T-helper 17 cell (primary cell): ENCODE measurements at regions not wholly inside any gene's neighbourhood (a gene's known extent, or its start where the extent isn't known, plus 50 kb on each side); places are given as distances from the start of the nearest gene placed in this dataset.
"Not testable (repeated sequence)": the region's sequence is repeated elsewhere in the genome, so short reads cannot be mapped to it uniquely, and the experiment has no call there.

Experiments used
- ATAC-seq: fragments of 150-1000 bp; cut with Tn5 transposase; 2 replicates; pipeline ENCODE4 v1.10.0; 2021; ENCODE audit warnings: mild to moderate bottlenecking, moderate library complexity
- DNase-seq, 3 donors: peaks; one replicate each; pipeline versions ENCODE4 v3.0.0 to v3.0.0-alpha.2; 2020 to 2021
- H3K9me3 ChIP-seq: one replicate; pipeline ENCODE4 v1.7.0; 2013; ENCODE audit warnings: low read length, mild to moderate bottlenecking; ENCODE audit not compliant: control insufficient read depth, poor library complexity, severe bottlenecking
- H3K27ac Mint-ChIP-seq: one replicate; pipeline ENCODE4 v1.8.0; 2022; ENCODE audit warnings: mild to moderate bottlenecking, moderate library complexity, mixed read lengths
- H3K27me3 Mint-ChIP-seq: one replicate; pipeline ENCODE4 v1.8.0; 2022; ENCODE audit warnings: mixed read lengths
- H3K36me3 Mint-ChIP-seq: one replicate; pipeline ENCODE4 v1.8.0; 2022; ENCODE audit warnings: low read depth, mixed read lengths
- H3K4me1 Mint-ChIP-seq: one replicate; pipeline ENCODE4 v1.8.0; 2022; ENCODE audit warnings: mild to moderate bottlenecking, mixed read lengths
- H3K4me3 Mint-ChIP-seq: one replicate; pipeline ENCODE4 v1.8.0; 2022; ENCODE audit warnings: mild to moderate bottlenecking, moderate library complexity, mixed read lengths

DNA sequence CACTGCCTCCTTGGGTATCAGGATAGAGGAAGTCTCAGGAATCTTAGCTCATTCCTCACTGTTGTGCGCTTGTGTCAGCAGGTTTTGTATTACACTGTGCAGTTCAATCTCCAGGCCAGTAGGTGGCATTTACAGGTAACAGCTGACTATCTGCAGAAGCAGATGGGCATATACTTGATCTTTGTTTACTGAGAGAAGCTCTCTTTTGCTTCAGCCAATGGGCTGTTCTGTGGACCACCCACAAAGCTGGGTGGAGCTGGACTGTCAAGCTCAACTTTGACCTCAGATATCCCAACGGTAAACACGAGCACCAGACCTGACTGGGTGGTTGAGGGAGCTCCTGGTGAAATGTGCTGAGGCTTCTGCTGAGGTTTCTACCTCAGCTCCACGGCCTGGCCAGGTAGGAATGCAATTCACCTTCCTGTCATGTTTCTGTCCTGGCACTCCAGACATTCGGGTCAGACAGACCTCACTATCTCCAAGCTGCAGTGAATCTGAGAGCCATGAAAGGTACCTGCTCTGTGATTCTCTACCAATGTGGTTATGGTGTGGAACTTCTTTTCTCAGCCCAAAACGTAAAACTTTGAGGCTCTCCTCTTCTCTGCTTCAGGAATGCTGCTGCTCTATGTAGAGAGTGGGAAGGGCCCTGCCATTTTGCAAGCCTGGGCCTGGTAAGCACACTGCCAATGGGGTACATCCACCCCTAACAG lies 167.9 kb upstream of the ACTBL2 start:
- Mint-ChIP-seq H3K4me1 (no peaks in the 10 kb centered on the region), H3K27ac (no peak overlapping the region), H3K27me3 (peaks cover 16% of the 10 kb centered on the region), H3K4me3 (no peak overlapping the region), H3K36me3 (no peaks in the 10 kb centered on the region)
- H3K9me3 ChIP-seq = no peaks in the 10 kb centered on the region
- DNase-seq (no peak), ATAC-seq (peak; percentile 66)

GRCh38 chr5:57642698-57643097 lies 160.1 kb upstream of the ACTBL2 start:
- DNase-seq (no peak), ATAC-seq (no peak)
- H3K36me3 Mint-ChIP-seq = no peaks in the 10 kb centered on the region
- H3K27me3 Mint-ChIP-seq = peaks cover 16% of the 10 kb centered on the region
- no peaks in the 10 kb centered on the region for H3K9me3 ChIP-seq
- no peak overlapping the region for H3K27ac Mint-ChIP-seq
- H3K4me3 Mint-ChIP-seq = no peak overlapping the region
- no peaks in the 10 kb centered on the region for H3K4me1 Mint-ChIP-seq

DNA sequence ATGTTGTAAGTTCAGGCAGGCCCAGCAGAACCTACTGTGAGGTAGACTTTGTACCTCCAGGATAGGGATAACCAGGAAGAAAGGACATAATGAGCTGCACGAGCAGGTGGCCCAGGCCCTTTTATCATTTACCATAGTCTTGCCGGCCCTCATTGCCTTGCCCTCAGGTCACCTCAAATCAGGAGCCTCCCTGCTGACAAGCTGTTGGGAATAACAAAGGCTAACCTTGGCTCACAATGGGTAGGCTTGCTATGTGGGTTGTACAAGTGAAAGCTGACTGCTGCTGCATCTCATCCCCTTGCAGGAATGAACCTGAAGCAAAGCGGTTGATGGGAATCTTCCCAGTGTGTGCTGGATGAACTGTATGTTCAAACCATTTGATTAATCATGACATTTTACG lies 159.5 kb upstream of the ACTBL2 start:
- Mint-ChIP-seq H3K4me3 (no peak overlapping the region), H3K27ac (no peak overlapping the region), H3K27me3 (peaks cover 16% of the 10 kb centered on the region), H3K4me1 (no peaks in the 10 kb centered on the region), H3K36me3 (no peaks in the 10 kb centered on the region)
- ATAC-seq (no peak), DNase-seq (no peak)
- H3K9me3 ChIP-seq = no peaks in the 10 kb centered on the region

GRCh38 chr5:57635146-57635777 lies 152.7 kb upstream of the ACTBL2 start:
- DNase-seq (no peak), ATAC-seq (no peak)
- Mint-ChIP-seq H3K4me3 (no peak overlapping the region), H3K4me1 (no peaks in the 10 kb centered on the region), H3K27ac (no peak overlapping the region), H3K27me3 (peaks cover 6% of the 10 kb centered on the region), H3K36me3 (no peaks in the 10 kb centered on the region)
- no peaks in the 10 kb centered on the region for H3K9me3 ChIP-seq

DNA sequence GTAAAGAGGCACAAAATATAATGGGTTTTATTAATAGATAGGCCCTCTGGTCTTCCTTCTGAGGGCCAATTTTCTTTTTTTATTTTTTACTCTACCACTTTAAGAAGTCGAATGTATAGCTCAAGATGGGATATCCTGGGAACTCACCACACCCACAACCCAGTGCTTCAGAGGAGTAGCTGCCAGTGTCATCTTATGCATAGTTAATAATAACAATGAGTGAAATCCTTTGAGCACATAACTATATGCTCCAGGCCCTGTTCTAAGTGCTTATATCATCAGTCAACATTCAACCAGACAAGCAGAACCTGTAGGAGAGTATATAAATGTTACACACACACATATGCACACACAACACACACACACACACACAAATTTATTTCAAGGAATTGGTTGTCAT lies 150.3 kb upstream of the ACTBL2 start:
- ATAC-seq (no peak), DNase-seq (no peak)
- Mint-ChIP-seq H3K27ac (no peak overlapping the region), H3K4me3 (no peak overlapping the region), H3K27me3 (peaks cover 10% of the 10 kb centered on the region), H3K36me3 (peaks cover 4% of the 10 kb centered on the region), H3K4me1 (no peaks in the 10 kb centered on the region)
- no peaks in the 10 kb centered on the region for H3K9me3 ChIP-seq

GRCh38 chr5:57631139-57631538 lies 148.5 kb upstream of the ACTBL2 start:
- H3K27ac Mint-ChIP-seq, H3K36me3 Mint-ChIP-seq, H3K4me1 Mint-ChIP-seq, DNase-seq, H3K9me3 ChIP-seq, ATAC-seq, H3K4me3 Mint-ChIP-seq: not testable (repeated sequence)
- H3K27me3 Mint-ChIP-seq = peaks cover 12% of the 10 kb centered on the region

GRCh38 chr5:57627661-57628060 lies 145.1 kb upstream of the ACTBL2 start:
- DNase-seq (no peak), ATAC-seq (no peak)
- H3K9me3 ChIP-seq = no peaks in the 10 kb centered on the region
- peaks cover 34% of the 10 kb centered on the region for H3K27me3 Mint-ChIP-seq
- no peak overlapping the region for H3K27ac Mint-ChIP-seq
- H3K4me3 Mint-ChIP-seq = no peak overlapping the region
- no peaks in the 10 kb centered on the region for H3K4me1 Mint-ChIP-seq
- H3K36me3 Mint-ChIP-seq = peaks cover 4% of the 10 kb centered on the region

DNA sequence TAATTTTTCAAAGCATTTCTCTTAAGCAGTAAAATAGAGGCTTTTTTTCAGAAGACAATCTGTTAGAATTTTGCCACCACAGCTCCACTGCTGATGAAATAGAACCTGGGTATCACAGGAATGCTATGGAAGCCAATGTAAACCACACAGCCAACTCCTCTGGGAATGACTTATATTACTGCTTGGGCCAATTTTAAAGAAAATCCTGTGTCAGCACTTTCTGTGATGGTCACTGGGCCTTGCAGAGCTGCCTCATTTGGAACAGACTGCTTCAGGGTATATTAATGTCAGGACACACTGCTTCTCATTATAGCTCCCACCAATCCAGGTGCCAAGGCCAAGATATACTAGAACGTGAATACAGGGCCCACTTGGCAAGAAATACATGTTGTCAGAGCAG lies 144.1 kb upstream of the ACTBL2 start:
- H3K27me3 Mint-ChIP-seq = peaks cover 43% of the 10 kb centered on the region
- no peak for DNase-seq
- H3K4me1 Mint-ChIP-seq = no peaks in the 10 kb centered on the region
- no peak overlapping the region for H3K27ac Mint-ChIP-seq
- H3K4me3 Mint-ChIP-seq = no peak overlapping the region
- peaks cover 4% of the 10 kb centered on the region for H3K36me3 Mint-ChIP-seq
- no peaks in the 10 kb centered on the region for H3K9me3 ChIP-seq
- ATAC-seq = no peak

DNA sequence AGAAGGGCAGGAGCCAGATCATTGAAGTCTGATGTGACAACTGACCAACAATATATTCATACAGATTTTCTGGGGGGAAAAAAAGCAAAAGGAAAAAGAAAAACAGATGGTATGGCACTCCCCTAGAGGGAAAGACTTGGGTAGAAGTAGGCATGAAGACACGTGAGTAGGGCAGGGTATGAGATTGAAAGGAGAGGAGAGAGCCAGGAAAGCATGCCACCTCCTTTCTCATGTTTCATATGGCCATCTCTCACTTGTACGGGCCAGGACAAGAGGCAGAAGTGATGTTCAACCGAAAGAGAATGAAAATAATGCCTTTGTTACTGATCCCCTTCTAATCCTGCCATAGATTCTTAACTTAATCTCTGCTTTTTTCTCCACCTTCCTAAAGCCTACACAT lies 139.0 kb upstream of the ACTBL2 start:
- no peaks in the 10 kb centered on the region for H3K4me1 Mint-ChIP-seq
- no peaks in the 10 kb centered on the region for H3K36me3 Mint-ChIP-seq
- peaks cover 41% of the 10 kb centered on the region for H3K27me3 Mint-ChIP-seq
- H3K27ac Mint-ChIP-seq = no peak overlapping the region
- H3K4me3 Mint-ChIP-seq = no peak overlapping the region
- DNase-seq (no peak), ATAC-seq (no peak)
- no peaks in the 10 kb centered on the region for H3K9me3 ChIP-seq

DNA sequence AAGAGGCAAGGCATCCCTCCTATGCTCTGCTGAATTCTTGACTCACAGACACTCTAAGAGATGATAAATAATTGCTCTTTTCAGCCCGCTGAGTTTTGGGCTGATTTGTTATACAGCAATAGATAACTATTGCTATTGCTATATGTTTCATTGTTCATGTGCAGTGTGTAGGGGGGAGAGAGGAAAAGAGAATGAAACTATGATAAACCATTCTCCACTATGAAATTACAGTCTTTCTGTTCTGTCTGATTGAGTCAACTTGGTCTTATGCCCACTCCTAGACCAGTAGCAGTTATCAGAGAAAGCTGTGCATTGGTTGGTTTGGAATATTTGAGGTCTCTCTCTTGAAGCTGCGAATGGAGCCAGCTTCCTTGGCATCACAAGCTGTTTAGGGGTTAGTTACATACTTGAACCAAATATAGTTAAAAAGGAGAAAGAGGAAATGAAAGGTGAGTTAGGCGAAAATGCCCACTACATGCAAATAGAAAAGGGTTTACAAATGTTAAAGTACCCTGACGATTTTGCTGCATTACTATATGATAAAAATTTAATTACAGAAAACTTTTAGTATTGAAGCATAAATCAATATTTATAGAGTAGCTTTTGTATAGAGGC lies 136.3 kb upstream of the ACTBL2 start:
- DNase-seq = no peak
- Mint-ChIP-seq H3K4me1 (no peaks in the 10 kb centered on the region), H3K4me3 (no peak overlapping the region), H3K27ac (no peak overlapping the region), H3K27me3 (peaks cover 38% of the 10 kb centered on the region), H3K36me3 (no peaks in the 10 kb centered on the region)
- H3K9me3 ChIP-seq = no peaks in the 10 kb centered on the region
- ATAC-seq = no peak

DNA sequence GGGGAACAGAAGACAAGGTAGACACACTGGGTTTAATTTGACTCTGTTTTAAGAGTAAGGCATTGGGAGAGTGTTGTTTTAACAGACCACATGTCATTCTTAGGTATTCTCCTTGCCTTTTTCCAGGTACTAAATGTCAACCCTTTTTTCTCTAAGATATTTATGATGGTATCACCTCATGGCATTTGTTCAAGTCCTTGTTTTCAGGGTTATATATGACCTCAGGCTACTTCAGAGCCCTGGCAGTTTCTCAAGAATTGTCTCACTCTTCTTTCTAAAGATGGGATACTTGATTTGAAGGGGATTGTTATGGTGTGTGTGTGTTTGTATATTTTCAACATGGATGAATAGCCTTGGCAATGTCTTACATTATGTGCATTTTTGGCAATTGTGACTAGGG lies 131.1 kb upstream of the ACTBL2 start:
- ATAC-seq (no peak), DNase-seq (no peak)
- Mint-ChIP-seq H3K27me3 (peaks cover 37% of the 10 kb centered on the region), H3K4me3 (no peak overlapping the region), H3K4me1 (no peaks in the 10 kb centered on the region), H3K27ac (no peak overlapping the region), H3K36me3 (no peaks in the 10 kb centered on the region)
- H3K9me3 ChIP-seq = no peaks in the 10 kb centered on the region

GRCh38 chr5:57611177-57611576 lies 128.6 kb upstream of the ACTBL2 start:
- no peaks in the 10 kb centered on the region for H3K9me3 ChIP-seq
- Mint-ChIP-seq H3K4me3 (no peak overlapping the region), H3K27me3 (peaks cover 37% of the 10 kb centered on the region), H3K27ac (no peak overlapping the region), H3K4me1 (no peaks in the 10 kb centered on the region), H3K36me3 (no peaks in the 10 kb centered on the region)
- ATAC-seq = no peak
- DNase-seq = no peak

- H3K27ac Mint-ChIP-seq = no peak overlapping the region
These were observed 125.9 kb upstream of the ACTBL2 start for GRCh38 chr5:57608542-57608941.

DNA sequence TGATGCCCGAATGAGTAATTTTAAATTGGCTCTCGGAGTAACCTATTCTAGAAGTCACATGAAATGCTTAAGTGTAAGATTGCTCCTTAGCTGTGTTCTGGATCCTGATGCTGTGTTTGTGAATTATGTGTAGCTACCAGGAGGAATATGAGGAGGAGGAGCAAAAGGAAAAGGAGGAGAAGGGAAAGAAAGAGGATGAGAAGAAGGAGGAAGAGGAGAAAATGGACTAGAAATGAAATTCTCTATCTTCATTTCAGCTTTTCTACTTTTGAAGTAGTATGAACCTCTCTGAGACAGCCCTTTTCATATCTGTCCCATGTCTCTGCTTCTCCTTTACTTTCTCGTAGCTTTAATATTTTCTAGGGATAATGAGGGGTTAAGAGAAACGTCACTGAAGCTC lies 119.4 kb upstream of the ACTBL2 start:
- Mint-ChIP-seq H3K27me3 (peaks cover 53% of the 10 kb centered on the region), H3K36me3 (no peaks in the 10 kb centered on the region), H3K4me1 (no peaks in the 10 kb centered on the region), H3K27ac (no peak overlapping the region), H3K4me3 (no peak overlapping the region)
- ATAC-seq (no peak), DNase-seq (no peak)
- H3K9me3 ChIP-seq = no peaks in the 10 kb centered on the region

More at GRCh38 chr5:57608542-57608941, 125.9 kb upstream of the ACTBL2 start:
- Mint-ChIP-seq H3K4me1 (no peaks in the 10 kb centered on the region), H3K27me3 (peaks cover 38% of the 10 kb centered on the region), H3K36me3 (no peaks in the 10 kb centered on the region), H3K4me3 (no peak overlapping the region)
- DNase-seq = no peak
- H3K9me3 ChIP-seq = no peaks in the 10 kb centered on the region
- ATAC-seq = no peak
